K562 (cell line): ENCODE measurements at regions not wholly inside any gene's neighbourhood (a gene's known extent, or its start where the extent isn't known, plus 50 kb on each side); places are given as distances from the start of the nearest gene placed in this dataset.

Source experiments
- ESRRA ChIP-seq: fragments of 450-650 bp; IDR thresholded peaks from 2 replicates; pipeline ENCODE4 v1.6.1; 2014; ENCODE audit warnings: low read depth, mild to moderate bottlenecking, moderate library complexity, borderline replicate concordance
- L3MBTL2 ChIP-seq: fragments of 450-650 bp; IDR thresholded peaks from 2 replicates; pipeline ENCODE4 v1.6.1; 2016; ENCODE audit warnings: mild to moderate bottlenecking, moderate library complexity
- NR3C1 ChIP-seq: sonication (generic); formaldehyde crosslinking; IDR thresholded peaks from 2 replicates; pipeline ENCODE4 v1.8.1; 2022; ENCODE audit warnings: missing genetic modification reagents
- PHF8 ChIP-seq: fragments of 200-600 bp; sonication (generic); IDR thresholded peaks from 2 replicates; pipeline ENCODE4 v1.6.1; 2012; ENCODE audit warnings: mixed run types, mild to moderate bottlenecking, inconsistent platforms, low read length, moderate library complexity, borderline replicate concordance
- PML ChIP-seq: IDR thresholded peaks from 2 replicates; pipeline ENCODE4 v1.6.1; 2012; ENCODE audit warnings: low read length, inconsistent platforms
- SMAD1 ChIP-seq: fragments of 150-350 bp; IDR thresholded peaks from 2 replicates; pipeline ENCODE4 v1.6.1; 2014; ENCODE audit warnings: low read length, low read depth; ENCODE audit not compliant: partially characterized antibody
- SRF ChIP-seq, 2 experiments: fragments of 250-450, 450-650 bp in 1 of 2; sonication (Bioruptor Pico) in 1 of 2; sonication (generic) in 1 of 2; formaldehyde crosslinking; IDR thresholded peaks; 2 replicates each; pipeline versions ENCODE4 v1.5.0 to v1.5.1; 2020 to 2022; ENCODE audit warnings: mild to moderate bottlenecking in 1 of 2, missing genetic modification reagents in 1 of 2
- THRAP3 ChIP-seq: fragments of 450-650 bp; IDR thresholded peaks from 2 replicates; pipeline ENCODE4 v1.6.1; 2016; ENCODE audit warnings: mild to moderate bottlenecking, inconsistent platforms, borderline replicate concordance
- TRIM24 ChIP-seq, 2 experiments: fragments of 450-650 bp; IDR thresholded peaks; 2 replicates each; pipeline ENCODE4 v1.6.1; 2016
- ZBTB7A ChIP-seq: IDR thresholded peaks from 2 replicates; pipeline ENCODE4 v1.6.1; 2011; ENCODE audit warnings: low read depth, mild to moderate bottlenecking, low read length, moderate library complexity, borderline replicate concordance; ENCODE audit not compliant: control insufficient read depth
- TF ChIP-seq, protein P1 (sequence below): fragments of 450-650 bp; IDR thresholded peaks from 2 replicates; pipeline ENCODE4 v1.6.1; 2016; ENCODE audit warnings: antibody characterized with exemption
- TF ChIP-seq, protein P2 (sequence below), 2 experiments: fragments of 450-650 bp in 1 of 2; sonication (generic) in 1 of 2; formaldehyde crosslinking; conservative IDR thresholded peaks; 2 replicates each; pipeline versions ENCODE4 v1.4.0 to v1.8.1; 2020 to 2022; ENCODE audit warnings: mild to moderate bottlenecking in 1 of 2, missing genetic modification reagents in 1 of 2
- TF ChIP-seq, protein P3 (sequence below): IDR thresholded peaks from 2 replicates; pipeline ENCODE4 v1.6.1; 2016; ENCODE audit warnings: missing genetic modification characterization, missing compliant biosample characterization
- TF ChIP-seq, protein P4 (sequence below), 3 experiments: IDR thresholded peaks in 2 of 3; conservative IDR thresholded peaks in 1 of 3; 2 replicates each; pipeline ENCODE4 v1.5.1; 2011 to 2012; ENCODE audit warnings: low read length in 3 of 3, mild to moderate bottlenecking in 3 of 3, control low read depth in 2 of 3, improper control_type of control experiment in 1 of 3, inconsistent platforms in 1 of 3, low read depth in 1 of 3, mixed read lengths in 1 of 3, moderate library complexity in 1 of 3; ENCODE audit not compliant: insufficient read depth in 2 of 3
- TF ChIP-seq, protein P5 (sequence below): sonication (generic); formaldehyde crosslinking; IDR thresholded peaks from 2 replicates; pipeline ENCODE4 v1.8.1; 2023; ENCODE audit warnings: mild to moderate bottlenecking, missing genetic modification reagents
- TF ChIP-seq, protein P6 (sequence below), 2 experiments: IDR thresholded peaks; 2 replicates each; pipeline ENCODE4 v1.6.1; 2011; ENCODE audit warnings: borderline replicate concordance in 1 of 2, control low read depth in 1 of 2, low read depth in 1 of 2, low read length in 1 of 2, mild to moderate bottlenecking in 1 of 2, mixed read lengths in 1 of 2, moderate library complexity in 1 of 2; ENCODE audit not compliant: insufficient read depth in 1 of 2, insufficient read length in 1 of 2, poor library complexity in 1 of 2, severe bottlenecking in 1 of 2; ENCODE audit errors: extremely low read depth in 1 of 2

DNA sequence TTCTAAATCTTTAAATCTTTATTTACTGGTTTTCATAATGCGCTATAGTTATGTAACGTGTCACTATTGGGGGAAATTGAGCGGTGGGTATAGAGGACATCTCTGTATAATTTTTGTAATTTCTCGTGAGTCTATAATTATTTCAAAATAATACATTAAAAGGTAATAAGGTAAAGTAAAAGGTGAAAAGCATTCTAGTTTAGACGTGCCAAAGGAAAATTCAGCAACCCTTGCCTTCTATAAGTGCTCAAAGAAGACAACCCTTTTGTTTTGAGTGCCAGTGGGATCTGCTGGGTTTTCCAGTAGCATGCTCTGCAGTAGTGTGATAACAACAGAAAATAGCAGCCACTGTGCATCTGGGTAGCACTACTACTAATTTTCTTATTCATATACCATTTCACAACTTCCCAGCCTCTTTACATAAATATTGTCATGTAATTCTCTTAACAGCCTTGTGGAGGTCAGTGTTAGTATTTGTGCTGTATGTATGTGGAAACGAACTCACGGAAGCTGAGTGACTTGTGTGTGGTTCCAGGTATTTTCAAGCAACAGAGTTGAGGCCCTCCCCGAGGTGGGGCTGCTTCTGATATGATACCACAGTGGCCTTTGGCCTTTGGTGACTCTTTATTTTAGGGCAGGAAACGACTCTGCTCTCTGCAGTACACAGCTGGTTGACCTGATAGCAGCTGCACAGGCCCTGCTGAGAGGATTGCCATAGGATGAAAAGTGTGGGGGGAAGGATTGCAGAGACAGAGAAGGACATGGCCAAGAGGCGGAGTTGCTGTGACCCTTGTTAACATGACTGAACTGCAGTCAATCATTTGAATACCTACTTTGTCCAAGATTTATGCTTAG lies 104.5 kb downstream of the TDRD15 start (continued):
- TF ChIP-seq ESRRA: peak; percentile 23; the same call in 1 of the 2 replicates
- TF ChIP-seq, protein P1, sequence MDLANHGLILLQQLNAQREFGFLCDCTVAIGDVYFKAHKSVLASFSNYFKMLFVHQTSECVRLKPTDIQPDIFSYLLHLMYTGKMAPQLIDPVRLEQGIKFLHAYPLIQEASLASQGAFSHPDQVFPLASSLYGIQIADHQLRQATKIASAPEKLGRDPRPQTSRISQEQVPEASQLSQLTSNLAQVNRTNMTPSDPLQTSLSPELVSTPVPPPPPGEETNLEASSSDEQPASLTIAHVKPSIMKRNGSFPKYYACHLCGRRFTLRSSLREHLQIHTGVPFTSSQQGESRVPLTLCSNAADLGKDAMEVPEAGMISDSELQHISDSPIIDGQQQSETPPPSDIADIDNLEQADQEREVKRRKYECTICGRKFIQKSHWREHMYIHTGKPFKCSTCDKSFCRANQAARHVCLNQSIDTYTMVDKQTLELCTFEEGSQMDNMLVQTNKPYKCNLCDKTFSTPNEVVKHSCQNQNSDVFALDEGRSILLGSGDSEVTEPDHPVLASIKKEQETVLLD: no peak; the same call in 1 of the 2 replicates
- TF ChIP-seq, protein P2, sequence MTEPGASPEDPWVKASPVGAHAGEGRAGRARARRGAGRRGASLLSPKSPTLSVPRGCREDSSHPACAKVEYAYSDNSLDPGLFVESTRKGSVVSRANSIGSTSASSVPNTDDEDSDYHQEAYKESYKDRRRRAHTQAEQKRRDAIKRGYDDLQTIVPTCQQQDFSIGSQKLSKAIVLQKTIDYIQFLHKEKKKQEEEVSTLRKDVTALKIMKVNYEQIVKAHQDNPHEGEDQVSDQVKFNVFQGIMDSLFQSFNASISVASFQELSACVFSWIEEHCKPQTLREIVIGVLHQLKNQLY (CRISPR knock-in tag; conservative IDR thresholded peaks at IDR 0.05): no peak
- no peak for TF ChIP-seq NR3C1 (CRISPR knock-in tag)
- TF ChIP-seq, protein P3, sequence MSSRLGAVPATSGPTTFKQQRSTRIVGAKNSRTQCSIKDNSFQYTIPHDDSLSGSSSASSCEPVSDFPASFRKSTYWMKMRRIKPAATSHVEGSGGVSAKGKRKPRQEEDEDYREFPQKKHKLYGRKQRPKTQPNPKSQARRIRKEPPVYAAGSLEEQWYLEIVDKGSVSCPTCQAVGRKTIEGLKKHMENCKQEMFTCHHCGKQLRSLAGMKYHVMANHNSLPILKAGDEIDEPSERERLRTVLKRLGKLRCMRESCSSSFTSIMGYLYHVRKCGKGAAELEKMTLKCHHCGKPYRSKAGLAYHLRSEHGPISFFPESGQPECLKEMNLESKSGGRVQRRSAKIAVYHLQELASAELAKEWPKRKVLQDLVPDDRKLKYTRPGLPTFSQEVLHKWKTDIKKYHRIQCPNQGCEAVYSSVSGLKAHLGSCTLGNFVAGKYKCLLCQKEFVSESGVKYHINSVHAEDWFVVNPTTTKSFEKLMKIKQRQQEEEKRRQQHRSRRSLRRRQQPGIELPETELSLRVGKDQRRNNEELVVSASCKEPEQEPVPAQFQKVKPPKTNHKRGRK (tag): no peak
- TF ChIP-seq L3MBTL2: no peak
- TF ChIP-seq SMAD1: no peak
- peak; percentile 87 for TF ChIP-seq PML
- no peak for TF ChIP-seq ZBTB7A
- TF ChIP-seq, protein P4, sequence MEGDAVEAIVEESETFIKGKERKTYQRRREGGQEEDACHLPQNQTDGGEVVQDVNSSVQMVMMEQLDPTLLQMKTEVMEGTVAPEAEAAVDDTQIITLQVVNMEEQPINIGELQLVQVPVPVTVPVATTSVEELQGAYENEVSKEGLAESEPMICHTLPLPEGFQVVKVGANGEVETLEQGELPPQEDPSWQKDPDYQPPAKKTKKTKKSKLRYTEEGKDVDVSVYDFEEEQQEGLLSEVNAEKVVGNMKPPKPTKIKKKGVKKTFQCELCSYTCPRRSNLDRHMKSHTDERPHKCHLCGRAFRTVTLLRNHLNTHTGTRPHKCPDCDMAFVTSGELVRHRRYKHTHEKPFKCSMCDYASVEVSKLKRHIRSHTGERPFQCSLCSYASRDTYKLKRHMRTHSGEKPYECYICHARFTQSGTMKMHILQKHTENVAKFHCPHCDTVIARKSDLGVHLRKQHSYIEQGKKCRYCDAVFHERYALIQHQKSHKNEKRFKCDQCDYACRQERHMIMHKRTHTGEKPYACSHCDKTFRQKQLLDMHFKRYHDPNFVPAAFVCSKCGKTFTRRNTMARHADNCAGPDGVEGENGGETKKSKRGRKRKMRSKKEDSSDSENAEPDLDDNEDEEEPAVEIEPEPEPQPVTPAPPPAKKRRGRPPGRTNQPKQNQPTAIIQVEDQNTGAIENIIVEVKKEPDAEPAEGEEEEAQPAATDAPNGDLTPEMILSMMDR (IDR thresholded peaks at IDR 0.05 in 2 of 3, conservative IDR thresholded peaks at IDR 0.05 in 1 of 3; ENCODE audit: insufficient read depth in 2 of 3, low read depth in 1 of 3, low read length in 3 of 3): peak in 1 of 3 experiments; percentile 18; a peak in 1 of 6 replicates
- TF ChIP-seq PHF8: no peak
- no peak for TF ChIP-seq THRAP3
- TF ChIP-seq SRF (CRISPR knock-in tag; IDR thresholded peaks at IDR 0.05): no peak
- TF ChIP-seq, protein P5, sequence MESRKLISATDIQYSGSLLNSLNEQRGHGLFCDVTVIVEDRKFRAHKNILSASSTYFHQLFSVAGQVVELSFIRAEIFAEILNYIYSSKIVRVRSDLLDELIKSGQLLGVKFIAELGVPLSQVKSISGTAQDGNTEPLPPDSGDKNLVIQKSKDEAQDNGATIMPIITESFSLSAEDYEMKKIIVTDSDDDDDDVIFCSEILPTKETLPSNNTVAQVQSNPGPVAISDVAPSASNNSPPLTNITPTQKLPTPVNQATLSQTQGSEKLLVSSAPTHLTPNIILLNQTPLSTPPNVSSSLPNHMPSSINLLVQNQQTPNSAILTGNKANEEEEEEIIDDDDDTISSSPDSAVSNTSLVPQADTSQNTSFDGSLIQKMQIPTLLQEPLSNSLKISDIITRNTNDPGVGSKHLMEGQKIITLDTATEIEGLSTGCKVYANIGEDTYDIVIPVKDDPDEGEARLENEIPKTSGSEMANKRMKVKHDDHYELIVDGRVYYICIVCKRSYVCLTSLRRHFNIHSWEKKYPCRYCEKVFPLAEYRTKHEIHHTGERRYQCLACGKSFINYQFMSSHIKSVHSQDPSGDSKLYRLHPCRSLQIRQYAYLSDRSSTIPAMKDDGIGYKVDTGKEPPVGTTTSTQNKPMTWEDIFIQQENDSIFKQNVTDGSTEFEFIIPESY: no peak
- peak; percentile 87 to 89 for TF ChIP-seq TRIM24 (IDR thresholded peaks at IDR 0.05)
- TF ChIP-seq, protein P6, sequence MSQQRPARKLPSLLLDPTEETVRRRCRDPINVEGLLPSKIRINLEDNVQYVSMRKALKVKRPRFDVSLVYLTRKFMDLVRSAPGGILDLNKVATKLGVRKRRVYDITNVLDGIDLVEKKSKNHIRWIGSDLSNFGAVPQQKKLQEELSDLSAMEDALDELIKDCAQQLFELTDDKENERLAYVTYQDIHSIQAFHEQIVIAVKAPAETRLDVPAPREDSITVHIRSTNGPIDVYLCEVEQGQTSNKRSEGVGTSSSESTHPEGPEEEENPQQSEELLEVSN (IDR thresholded peaks at IDR 0.05; ENCODE audit: borderline replicate concordance in 1 of 2, extremely low read depth in 1 of 2, insufficient read depth in 1 of 2, insufficient read length in 1 of 2, low read depth in 1 of 2, low read length in 1 of 2, poor library complexity in 1 of 2, severe bottlenecking in 1 of 2): no peak
